ENCODE measurements at regions not wholly inside any gene's neighbourhood (a gene's known extent, or its start where the extent isn't known, plus 50 kb on each side); places are given as distances from the start of the nearest gene placed in this dataset.

DNA sequence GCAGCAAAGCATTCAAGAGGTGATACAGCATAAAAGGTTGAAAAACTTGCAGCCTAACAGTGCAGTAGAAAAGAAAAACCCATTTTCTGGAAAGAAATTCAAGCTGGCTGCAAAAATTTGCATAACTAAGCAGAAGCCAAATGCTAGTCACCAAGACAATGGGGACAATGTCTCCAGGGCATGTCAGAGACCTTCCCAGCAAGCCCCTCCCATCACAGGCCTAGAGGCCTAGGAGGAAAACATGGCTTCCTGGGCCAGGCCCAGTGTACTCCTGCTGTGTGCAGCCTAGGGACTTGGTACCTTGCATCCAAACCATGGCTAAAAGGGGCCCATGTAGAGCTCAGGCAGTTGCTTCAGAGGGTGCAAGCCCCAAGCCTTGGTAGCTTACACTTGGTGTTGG, 405.1 kb upstream of the CYRIA start (continued):
- TF ChIP-seq ZNF292 (tag by site-specific recombination; IDR thresholded peaks at IDR 0.05; ENCODE audit: borderline replicate concordance, low read depth): no peak

- Histone ChIP-seq H3K4me1 (ENCODE audit: control insufficient read depth, insufficient read depth, low read length) (no peaks in the 10 kb centered on the region), H3K27ac (ENCODE audit: extremely low read depth, low read depth, low read length) (no peak overlapping the region), H3K36me3 (ENCODE audit: control insufficient read depth in 2 of 2, insufficient read depth in 1 of 2, low read length in 2 of 2) (no peaks in the 10 kb centered on the region), H3K4me3 (ENCODE audit: low read depth, low read length) (no peak overlapping the region), H3K9me3 (ENCODE audit: control insufficient read depth, insufficient read depth, low read depth, low read length) (no peaks in the 10 kb centered on the region)
- ChIA-PET CTCF (no interaction called here), POLR2A (no interaction called here)
- no peak for TF ChIP-seq ZNF785 (tag by site-specific recombination; IDR thresholded peaks at IDR 0.05)
- no peak for TF ChIP-seq BCL11A (tag by site-specific recombination; IDR thresholded peaks at IDR 0.05; ENCODE audit: low read depth)
- no peak for TF ChIP-seq ZNF629 (tag by site-specific recombination; IDR thresholded peaks at IDR 0.05)
- TF ChIP-seq, protein P1, sequence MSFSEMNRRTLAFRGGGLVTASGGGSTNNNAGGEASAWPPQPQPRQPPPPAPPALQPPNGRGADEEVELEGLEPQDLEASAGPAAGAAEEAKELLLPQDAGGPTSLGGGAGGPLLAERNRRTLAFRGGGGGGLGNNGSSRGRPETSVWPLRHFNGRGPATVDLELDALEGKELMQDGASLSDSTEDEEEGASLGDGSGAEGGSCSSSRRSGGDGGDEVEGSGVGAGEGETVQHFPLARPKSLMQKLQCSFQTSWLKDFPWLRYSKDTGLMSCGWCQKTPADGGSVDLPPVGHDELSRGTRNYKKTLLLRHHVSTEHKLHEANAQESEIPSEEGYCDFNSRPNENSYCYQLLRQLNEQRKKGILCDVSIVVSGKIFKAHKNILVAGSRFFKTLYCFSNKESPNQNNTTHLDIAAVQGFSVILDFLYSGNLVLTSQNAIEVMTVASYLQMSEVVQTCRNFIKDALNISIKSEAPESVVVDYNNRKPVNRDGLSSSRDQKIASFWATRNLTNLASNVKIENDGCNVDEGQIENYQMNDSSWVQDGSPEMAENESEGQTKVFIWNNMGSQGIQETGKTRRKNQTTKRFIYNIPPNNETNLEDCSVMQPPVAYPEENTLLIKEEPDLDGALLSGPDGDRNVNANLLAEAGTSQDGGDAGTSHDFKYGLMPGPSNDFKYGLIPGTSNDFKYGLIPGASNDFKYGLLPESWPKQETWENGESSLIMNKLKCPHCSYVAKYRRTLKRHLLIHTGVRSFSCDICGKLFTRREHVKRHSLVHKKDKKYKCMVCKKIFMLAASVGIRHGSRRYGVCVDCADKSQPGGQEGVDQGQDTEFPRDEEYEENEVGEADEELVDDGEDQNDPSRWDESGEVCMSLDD (tag by site-specific recombination; IDR thresholded peaks at IDR 0.05): no peak
- TF ChIP-seq, protein P2, sequence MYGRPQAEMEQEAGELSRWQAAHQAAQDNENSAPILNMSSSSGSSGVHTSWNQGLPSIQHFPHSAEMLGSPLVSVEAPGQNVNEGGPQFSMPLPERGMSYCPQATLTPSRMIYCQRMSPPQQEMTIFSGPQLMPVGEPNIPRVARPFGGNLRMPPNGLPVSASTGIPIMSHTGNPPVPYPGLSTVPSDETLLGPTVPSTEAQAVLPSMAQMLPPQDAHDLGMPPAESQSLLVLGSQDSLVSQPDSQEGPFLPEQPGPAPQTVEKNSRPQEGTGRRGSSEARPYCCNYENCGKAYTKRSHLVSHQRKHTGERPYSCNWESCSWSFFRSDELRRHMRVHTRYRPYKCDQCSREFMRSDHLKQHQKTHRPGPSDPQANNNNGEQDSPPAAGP (tag by site-specific recombination; IDR thresholded peaks at IDR 0.05): no peak
- TF ChIP-seq ZNF266 (tag by site-specific recombination; IDR thresholded peaks at IDR 0.05; ENCODE audit: low read depth): no peak
- no peak for TF ChIP-seq ZNF692 (tag by site-specific recombination; IDR thresholded peaks at IDR 0.05)
- TF ChIP-seq MEIS1 (CRISPR knock-in tag; IDR thresholded peaks at IDR 0.05; ENCODE audit: borderline replicate concordance): no peak
- TF ChIP-seq PRDM10 (tag by site-specific recombination; IDR thresholded peaks at IDR 0.05): no peak
- TF ChIP-seq GLI2 (tag by site-specific recombination; IDR thresholded peaks at IDR 0.05; ENCODE audit: borderline replicate concordance, low read depth): no peak
- no peak for TF ChIP-seq ZNF394 (tag by site-specific recombination; IDR thresholded peaks at IDR 0.05; ENCODE audit: borderline replicate concordance)
- no peak for TF ChIP-seq ZNF626 (tag by site-specific recombination; IDR thresholded peaks at IDR 0.05)
- TF ChIP-seq ZNF18 (tag by site-specific recombination; IDR thresholded peaks at IDR 0.05): no peak
- TF ChIP-seq ZNF639 (tag by site-specific recombination; IDR thresholded peaks at IDR 0.05): no peak
- no peak for TF ChIP-seq ZNF624 (tag by site-specific recombination; IDR thresholded peaks at IDR 0.05)
- no peak for TF ChIP-seq ZSCAN23 (tag by site-specific recombination; IDR thresholded peaks at IDR 0.05)
- no peak for TF ChIP-seq ZNF544 (tag by site-specific recombination; IDR thresholded peaks at IDR 0.05)
- no peak for TF ChIP-seq AEBP2 (tag by site-specific recombination; IDR thresholded peaks at IDR 0.05; ENCODE audit: borderline replicate concordance)
- TF ChIP-seq ZNF239 (tag by site-specific recombination; IDR thresholded peaks at IDR 0.05): no peak
- no peak for TF ChIP-seq ZBTB1 (tag by site-specific recombination; IDR thresholded peaks at IDR 0.05)
Measured at GRCh38 chr2:17069564-17069963, 403.9 kb upstream of the CYRIA start.
